GM19351 (cell line): ENCODE measurements at regions not wholly inside any gene's neighbourhood (a gene's known extent, or its start where the extent isn't known, plus 50 kb on each side); places are given as distances from the start of the nearest gene placed in this dataset.
"Not testable (repeated sequence)": the region's sequence is repeated elsewhere in the genome, so short reads cannot be mapped to it uniquely, and the experiment has no call there.

ENCODE experiments used
- ATAC-seq: cut with Tn5 transposase; IDR thresholded peaks from one replicate; pipeline ENCODE4 v1.9.1; 2021; ENCODE audit warnings: mild to moderate bottlenecking, moderate library complexity; ENCODE audit not compliant: unreplicated experiment

GRCh38 chr5:82959466-82959865, 117.7 kb downstream of the TMEM167A start:
- ATAC-seq = no peak

GRCh38 chr5:82956600-82956999, 120.6 kb downstream of the TMEM167A start:
- ATAC-seq = no peak

- ATAC-seq = no peak
Measured at GRCh38 chr5:82952326-82952725, 124.9 kb downstream of the TMEM167A start.

GRCh38 chr5:82944267-82944666, 132.9 kb downstream of the TMEM167A start:
- ATAC-seq = not testable (repeated sequence)

GRCh38 chr5:82942083-82942881, 134.9 kb downstream of the TMEM167A start:
- peak; percentile 57 for ATAC-seq

- ATAC-seq = no peak
Measured at GRCh38 chr5:82938901-82939725, 138.1 kb downstream of the TMEM167A start.

GRCh38 chr5:82932473-82933220, 144.5 kb downstream of the TMEM167A start:
- not testable (repeated sequence) for ATAC-seq

- no peak for ATAC-seq
Measured at GRCh38 chr5:82931110-82931509, 146.1 kb downstream of the TMEM167A start.

GRCh38 chr5:82925061-82925411, 152.2 kb downstream of the TMEM167A start:
- no peak for ATAC-seq

GRCh38 chr5:82924226-82925060, 152.8 kb downstream of the TMEM167A start:
- ATAC-seq = no peak

GRCh38 chr5:82922086-82922734, 155.0 kb downstream of the TMEM167A start:
- ATAC-seq = no peak

- no peak for ATAC-seq
Measured at GRCh38 chr5:82918311-82919031, 158.7 kb downstream of the TMEM167A start.

GRCh38 chr5:82917584-82917983, 159.6 kb downstream of the TMEM167A start:
- no peak for ATAC-seq

- ATAC-seq = no peak
Measured at GRCh38 chr5:82913971-82914370, 163.2 kb downstream of the TMEM167A start.

- ATAC-seq = no peak
Measured at GRCh38 chr5:82912462-82912861, 164.7 kb downstream of the TMEM167A start.

GRCh38 chr5:82911910-82912309, 165.3 kb downstream of the TMEM167A start:
- ATAC-seq = no peak

- ATAC-seq = no peak
Measured at GRCh38 chr5:82910905-82911304, 166.3 kb downstream of the TMEM167A start.

- no peak for ATAC-seq
Measured at GRCh38 chr5:82910491-82910890, 166.7 kb downstream of the TMEM167A start.

GRCh38 chr5:82909771-82910170, 167.4 kb downstream of the TMEM167A start:
- no peak for ATAC-seq
